Fibroblast of skin of left biceps (primary cell): ENCODE measurements at regions not wholly inside any gene's neighbourhood (a gene's known extent, or its start where the extent isn't known, plus 50 kb on each side); places are given as distances from the start of the nearest gene placed in this dataset.

Experiments used
- DNase-seq, 2 experiments: peaks; one replicate each; pipeline ENCODE4 v3.0.0-alpha.2; 2013; ENCODE audit warnings: low read depth in 2 of 2

GRCh38 chr11:69970785-69971535 lies 107.2 kb upstream of the ANO1 start:
- DNase-seq: no peak

GRCh38 chr11:69971741-69972140 lies 106.4 kb upstream of the ANO1 start:
- no peak for DNase-seq

- DNase-seq: no peak
Observed at GRCh38 chr11:69972351-69972802, 105.7 kb upstream of the ANO1 start.

- DNase-seq: no peak
Observed at GRCh38 chr11:69974528-69974927, 103.6 kb upstream of the ANO1 start.

- DNase-seq: no peak
Observed at GRCh38 chr11:69975822-69976221, 102.3 kb upstream of the ANO1 start.

GRCh38 chr11:69976794-69977193 lies 101.3 kb upstream of the ANO1 start:
- no peak for DNase-seq

- no peak for DNase-seq
Observed at GRCh38 chr11:69977951-69978350, 100.2 kb upstream of the ANO1 start.

GRCh38 chr11:69978841-69979614 lies 99.1 kb upstream of the ANO1 start:
- DNase-seq: no peak

- DNase-seq: no peak
Observed at GRCh38 chr11:69979632-69980031, 98.5 kb upstream of the ANO1 start.

- DNase-seq: no peak
Observed at GRCh38 chr11:69981119-69981784, 96.9 kb upstream of the ANO1 start.

- DNase-seq: no peak
Observed at GRCh38 chr11:69982690-69983570, 95.2 kb upstream of the ANO1 start.

GRCh38 chr11:69983571-69983877 lies 94.6 kb upstream of the ANO1 start:
- DNase-seq: no peak

- DNase-seq: no peak
Observed at GRCh38 chr11:69983897-69984438, 94.1 kb upstream of the ANO1 start.

GRCh38 chr11:69984457-69985261 lies 93.5 kb upstream of the ANO1 start:
- no peak for DNase-seq

GRCh38 chr11:69985331-69985640 lies 92.8 kb upstream of the ANO1 start:
- no peak for DNase-seq

- no peak for DNase-seq
Observed at GRCh38 chr11:69985641-69986439, 92.3 kb upstream of the ANO1 start.

GRCh38 chr11:69986440-69986787 lies 91.7 kb upstream of the ANO1 start:
- no peak for DNase-seq

GRCh38 chr11:69986830-69987229 lies 91.3 kb upstream of the ANO1 start:
- no peak for DNase-seq

GRCh38 chr11:69992026-69992425 lies 86.1 kb upstream of the ANO1 start:
- no peak for DNase-seq
